ENCODE measurements at regions not wholly inside any gene's neighbourhood (a gene's known extent, or its start where the extent isn't known, plus 50 kb on each side); places are given as distances from the start of the nearest gene placed in this dataset.

GRCh38 chr4:41437111-41437536 lies 100.8 kb upstream of the LIMCH1 start:
- no peak overlapping the region for H3K27ac ChIP-seq (ENCODE audit: low read depth, low read length)
- no peak overlapping the region for H2AFZ ChIP-seq (ENCODE audit: low read length)
- H3K4me1 ChIP-seq (replicated peaks in 1 of 4; ENCODE audit: control insufficient read depth in 3 of 4, insufficient read depth in 4 of 4, low read length in 3 of 4) = peaks cover 2 to 18% (median 8%) of the 10 kb centered on the region in 4 experiments
- H3K79me1 ChIP-seq (ENCODE audit: low read depth, low read length) = no peaks in the 10 kb centered on the region
- H3K9ac ChIP-seq (replicated peaks in 1 of 4; ENCODE audit: extremely low read depth in 1 of 4, low read depth in 3 of 4, low read length in 3 of 4) = no peak overlapping the region
- H3K9me3 ChIP-seq (ENCODE audit: insufficient read depth in 2 of 2, low read depth in 1 of 2, low read length in 1 of 2) = no peaks in the 10 kb centered on the region
- FAIRE-seq (no peak), DNase-seq (ENCODE audit: low read depth in 1 of 2, low spot score in 2 of 2) (no peak)
- no peak overlapping the region for H4K5ac ChIP-seq (ENCODE audit: insufficient read length, low read depth, low read length)
- H4K8ac ChIP-seq (ENCODE audit: extremely low read depth, insufficient read depth, low read length) = no peak overlapping the region
- TF ChIP-seq SRF (IDR thresholded peaks at IDR 0.05; ENCODE audit: low read depth, low read length) (no peak), TAF7 (optimal IDR thresholded peaks at IDR 0.05; ENCODE audit: borderline replicate concordance, low read depth, low read length) (no peak), SP1 (IDR thresholded peaks at IDR 0.05; ENCODE audit: low read depth, low read length) (no peak), SP2 (IDR thresholded peaks at IDR 0.05; ENCODE audit: low read length) (no peak)
- H2BK5ac ChIP-seq (ENCODE audit: low read depth, low read length) = no peak overlapping the region
- H3K18ac ChIP-seq (ENCODE audit: extremely low read depth, low read length) = no peak overlapping the region
- H3K27me3 ChIP-seq (replicated peaks in 1 of 4; ENCODE audit: control insufficient read depth in 3 of 4, extremely low read depth in 1 of 4, insufficient read depth in 3 of 4, low read length in 3 of 4) = no peaks in the 10 kb centered on the region
- H3K23ac ChIP-seq (ENCODE audit: insufficient read length) = no peak overlapping the region
- POLR2A ChIA-PET (ENCODE audit: partially characterized antibody) = no interaction called here
- no peak overlapping the region for H4K91ac ChIP-seq (replicated peaks; ENCODE audit: insufficient read length, low read length)
- H2BK15ac ChIP-seq (ENCODE audit: low read length) = no peak overlapping the region
- H3K14ac ChIP-seq (ENCODE audit: insufficient read length) = no peak overlapping the region
- peak overlapping the region; percentile 76; the same call in 1 of the 2 replicates for H2BK20ac ChIP-seq (ENCODE audit: low read length)
- H3K56ac ChIP-seq (replicated peaks; ENCODE audit: insufficient read length, low read depth, low read length) = no peak overlapping the region
- no peaks in the 10 kb centered on the region for H3K79me2 ChIP-seq (ENCODE audit: control insufficient read depth in 1 of 2, insufficient read depth in 2 of 2, low read length in 2 of 2)
- WGBS, 2 experiments (ENCODE audit: extremely low coverage in 1 of 2, insufficient coverage in 1 of 2, insufficient read length in 1 of 2, insufficient replicate concordance in 2 of 2, low coverage in 1 of 2, low lambda C conversion rate in 2 of 2, missing lambda C conversion rate in 1 of 2) = 68% methylated on average over 2 of the region's 2 CpGs; no CpG with 5 or more reads in 1 of the 2 experiments
- H3K4ac ChIP-seq (replicated peaks; ENCODE audit: insufficient read length, low read depth, low read length) = no peak overlapping the region
- H2BK12ac ChIP-seq (ENCODE audit: low read depth, low read length) = no peak overlapping the region
- H2AK5ac ChIP-seq (ENCODE audit: low read depth, low read length) = no peak overlapping the region
- H3K36me3 ChIP-seq (ENCODE audit: control insufficient read depth in 2 of 4, insufficient read depth in 4 of 4, low read length in 3 of 4) = no peaks in the 10 kb centered on the region
- no peaks in the 10 kb centered on the region for H4K20me1 ChIP-seq (replicated peaks in 1 of 2; ENCODE audit: control insufficient read depth in 1 of 2, insufficient read depth in 2 of 2, low read length in 2 of 2)
- no peak overlapping the region for H2BK120ac ChIP-seq (replicated peaks; ENCODE audit: low read depth, low read length)
- no peak overlapping the region for H3K4me2 ChIP-seq (ENCODE audit: insufficient read depth in 1 of 2, low read depth in 2 of 2, low read length in 2 of 2)
- CTCF ChIA-PET (ENCODE audit: partially characterized antibody) = interaction anchor here (0.8 to 1.8 kb wide), 2 partner anchors 9 to 10 kb away, joined by 3 to 6 read pairs; no protein-coding TSS in a partner anchor
- H3K4me3 ChIP-seq (ENCODE audit: extremely low read depth in 1 of 4, insufficient read depth in 2 of 4, low read depth in 3 of 4, low read length in 4 of 4) = no peak overlapping the region
- H3K23me2 ChIP-seq (ENCODE audit: low read depth, low read length) = no peaks in the 10 kb centered on the region; the same call in 1 of the 2 replicates
